Esophagus muscularis mucosa (tissue), 4 donors: ENCODE measurements at regions not wholly inside any gene's neighbourhood (a gene's known extent, or its start where the extent isn't known, plus 50 kb on each side); places are given as distances from the start of the nearest gene placed in this dataset.

Source experiments
- DNase-seq: peaks from one replicate; pipeline ENCODE4 v3.0.0-alpha.2; 2017; ENCODE audit errors: extremely low spot score
- H3K27ac ChIP-seq, 4 donors: fragments of 200-600 bp; sonication (generic); replicated peaks in 1 of 4; 1 replicate in 3 of 4; 2 replicates in 1 of 4; pipeline ENCODE4 v1.5.1; 2016 to 2019; ENCODE audit warnings: mild to moderate bottlenecking in 1 of 4
- H3K27me3 ChIP-seq, 4 donors: fragments of 200-600 bp; sonication (generic); one replicate each; pipeline versions ENCODE4 v1.5.1 to v1.6.0; 2016 to 2019
- H3K36me3 ChIP-seq, 4 donors: fragments of 200-600 bp; sonication (generic); one replicate each; pipeline ENCODE4 v1.5.1; 2016 to 2019
- H3K4me1 ChIP-seq, 4 donors: fragments of 200-600 bp; sonication (generic); one replicate each; pipeline ENCODE4 v1.5.1; 2016 to 2019
- H3K4me3 ChIP-seq, 4 donors: fragments of 200-600 bp; sonication (generic); 1 replicate in 2 of 4; 2 replicates in 2 of 4; pipeline ENCODE4 v1.5.1; 2016 to 2019; ENCODE audit warnings: mild to moderate bottlenecking in 4 of 4, moderate library complexity in 1 of 4
- H3K9me3 ChIP-seq, 4 donors: fragments of 200-600 bp; sonication (generic); 1 replicate in 3 of 4; 2 replicates in 1 of 4; pipeline ENCODE4 v1.5.1; 2016 to 2019
- EP300 ChIP-seq: sonication (generic); formaldehyde crosslinking; IDR thresholded peaks from one replicate; pipeline ENCODE4 v1.6.1; 2017; ENCODE audit warnings: antibody characterized with exemption
- POLR2A ChIP-seq: fragments of 450-650 bp; IDR thresholded peaks from one replicate; pipeline ENCODE4 v1.6.1; 2017; ENCODE audit warnings: antibody characterized with exemption, moderate library complexity, mild to moderate bottlenecking, low read depth
- POLR2AphosphoS5 ChIP-seq, 2 donors: sonication (generic); formaldehyde crosslinking; IDR thresholded peaks; one replicate each; pipeline ENCODE4 v1.6.1; 2017; ENCODE audit warnings: antibody characterized with exemption in 2 of 2
- WGBS: methylation state at CpG from one replicate; pipeline ENCODE4 v1.1.5; 2018; 5-methylcytosine and 5-hydroxymethylcytosine counted together
- intact Hi-C: fragments of 100-400 bp; cut with DNase I; formaldehyde crosslinking; loops from one replicate; pipeline ENCODE4 v1.15.1; 2023
- TF ChIP-seq, protein P1 (sequence below), 3 experiments: fragments of 200-600 bp in 2 of 3; fragments of 450-650 bp in 1 of 3; sonication (generic) in 2 of 3; IDR thresholded peaks; one replicate each; pipeline ENCODE4 v1.5.1; 2017 to 2019; ENCODE audit warnings: antibody characterized with exemption in 3 of 3, mild to moderate bottlenecking in 2 of 3, moderate library complexity in 1 of 3

DNA sequence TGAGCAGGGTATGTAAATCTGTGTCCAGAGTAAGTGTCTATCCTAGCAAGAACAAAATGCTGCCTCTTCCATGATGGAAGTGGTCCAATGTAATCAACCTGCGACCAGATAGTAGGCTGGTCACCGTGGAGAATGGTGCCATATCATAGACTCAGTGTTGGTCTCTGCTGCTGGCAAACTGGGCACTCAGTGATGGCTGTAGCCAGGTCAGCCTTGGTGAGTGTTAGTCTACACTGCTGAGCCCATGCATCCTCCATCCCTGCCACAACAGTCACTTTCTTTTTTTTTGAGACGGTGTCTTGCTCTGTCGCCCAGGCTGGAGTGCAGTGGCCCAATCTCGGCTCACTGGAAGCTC lies 69.3 kb downstream of the CHRD start:
- TF ChIP-seq, protein P1, sequence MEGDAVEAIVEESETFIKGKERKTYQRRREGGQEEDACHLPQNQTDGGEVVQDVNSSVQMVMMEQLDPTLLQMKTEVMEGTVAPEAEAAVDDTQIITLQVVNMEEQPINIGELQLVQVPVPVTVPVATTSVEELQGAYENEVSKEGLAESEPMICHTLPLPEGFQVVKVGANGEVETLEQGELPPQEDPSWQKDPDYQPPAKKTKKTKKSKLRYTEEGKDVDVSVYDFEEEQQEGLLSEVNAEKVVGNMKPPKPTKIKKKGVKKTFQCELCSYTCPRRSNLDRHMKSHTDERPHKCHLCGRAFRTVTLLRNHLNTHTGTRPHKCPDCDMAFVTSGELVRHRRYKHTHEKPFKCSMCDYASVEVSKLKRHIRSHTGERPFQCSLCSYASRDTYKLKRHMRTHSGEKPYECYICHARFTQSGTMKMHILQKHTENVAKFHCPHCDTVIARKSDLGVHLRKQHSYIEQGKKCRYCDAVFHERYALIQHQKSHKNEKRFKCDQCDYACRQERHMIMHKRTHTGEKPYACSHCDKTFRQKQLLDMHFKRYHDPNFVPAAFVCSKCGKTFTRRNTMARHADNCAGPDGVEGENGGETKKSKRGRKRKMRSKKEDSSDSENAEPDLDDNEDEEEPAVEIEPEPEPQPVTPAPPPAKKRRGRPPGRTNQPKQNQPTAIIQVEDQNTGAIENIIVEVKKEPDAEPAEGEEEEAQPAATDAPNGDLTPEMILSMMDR (IDR thresholded peaks at IDR 0.05), result no peak
- no peak for TF ChIP-seq POLR2A
- TF ChIP-seq POLR2AphosphoS5 (IDR thresholded peaks at IDR 0.05), result peak in 1 of 2 donors; percentile 0
- no peak for TF ChIP-seq EP300
- DNase-seq, result no peak
- 94% methylated on average over 5 of the region's 5 CpGs for WGBS

DNA sequence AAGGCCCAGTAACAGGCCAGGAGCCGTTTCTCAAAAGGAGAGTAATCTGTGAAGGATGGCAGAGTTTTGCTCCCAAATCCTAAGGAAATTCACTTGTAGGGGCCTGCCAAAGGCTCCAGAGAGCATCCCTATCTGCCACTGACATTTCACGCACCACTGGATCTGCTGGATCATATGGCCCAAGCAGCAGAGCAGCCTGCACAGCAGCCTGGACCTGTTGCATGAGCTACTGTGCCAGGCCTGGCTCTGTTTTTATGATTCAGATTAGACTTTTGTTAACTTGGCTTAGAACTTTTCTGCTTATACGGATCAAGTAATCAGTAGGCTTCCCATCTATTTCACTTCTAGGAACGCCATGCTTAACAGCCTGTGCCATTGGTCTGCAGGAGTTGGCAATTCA lies 70.7 kb downstream of the CHRD start:
- Histone ChIP-seq H3K27me3 (no peaks in the 10 kb centered on the region), H3K27ac (no peak overlapping the region), H3K9me3 (no peaks in the 10 kb centered on the region), H3K4me1 (peaks cover 0 to 7% (median 0%) of the 10 kb centered on the region in 4 donors), H3K4me3 (no peak overlapping the region), H3K36me3 (no peaks in the 10 kb centered on the region)
- TF ChIP-seq POLR2A, result no peak
- TF ChIP-seq POLR2AphosphoS5 (IDR thresholded peaks at IDR 0.05), result no peak
- TF ChIP-seq, protein P1 (IDR thresholded peaks at IDR 0.05), result no peak
- no peak for TF ChIP-seq EP300
- intact Hi-C loops, result no loop called here
- 88% methylated on average over 3 of the region's 4 CpGs for WGBS
- no peak for DNase-seq

More for the DNA sequence above, 69.3 kb downstream of the CHRD start:
- Histone ChIP-seq H3K27ac (no peak overlapping the region), H3K4me1 (peaks cover 0 to 7% (median 0%) of the 10 kb centered on the region in 4 donors), H3K36me3 (no peaks in the 10 kb centered on the region), H3K4me3 (no peak overlapping the region), H3K9me3 (no peaks in the 10 kb centered on the region), H3K27me3 (no peaks in the 10 kb centered on the region)
- intact Hi-C loops, result no loop called here

DNA sequence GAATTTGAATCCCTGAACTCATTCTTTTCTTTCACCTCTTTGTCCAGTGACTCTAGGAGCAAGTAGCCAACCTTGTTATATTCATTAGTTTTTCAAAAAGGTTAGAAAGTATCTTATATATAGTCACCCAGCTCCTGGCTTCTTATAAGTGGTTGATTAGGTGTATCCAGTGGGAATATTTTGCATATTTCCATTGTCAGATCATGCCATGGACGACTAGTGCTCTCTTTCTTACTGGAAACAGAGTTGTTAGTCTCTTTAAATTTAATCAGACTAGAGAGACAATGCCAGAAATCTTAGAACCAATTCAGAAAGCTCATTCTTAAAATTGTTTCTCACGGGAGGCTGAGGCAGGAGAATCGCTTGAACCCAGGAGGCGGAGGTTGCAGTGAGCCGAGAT lies 73.4 kb downstream of the CHRD start:
- 68% methylated on average over 5 of the region's 5 CpGs for WGBS
- no peaks in the 10 kb centered on the region for H3K27me3 ChIP-seq
- no peaks in the 10 kb centered on the region for H3K36me3 ChIP-seq
- peaks cover 0 to 3% (median 0%) of the 10 kb centered on the region in 4 donors for H3K4me1 ChIP-seq
- DNase-seq, result peak; percentile 2
- H3K9me3 ChIP-seq, result no peaks in the 10 kb centered on the region
- TF ChIP-seq, protein P1 (IDR thresholded peaks at IDR 0.05), result no peak
- TF ChIP-seq POLR2A, result no peak
- no peak for TF ChIP-seq POLR2AphosphoS5 (IDR thresholded peaks at IDR 0.05)
- TF ChIP-seq EP300, result no peak
- no peak overlapping the region for H3K4me3 ChIP-seq
- no peak overlapping the region for H3K27ac ChIP-seq
- intact Hi-C loops, result no loop called here

DNA sequence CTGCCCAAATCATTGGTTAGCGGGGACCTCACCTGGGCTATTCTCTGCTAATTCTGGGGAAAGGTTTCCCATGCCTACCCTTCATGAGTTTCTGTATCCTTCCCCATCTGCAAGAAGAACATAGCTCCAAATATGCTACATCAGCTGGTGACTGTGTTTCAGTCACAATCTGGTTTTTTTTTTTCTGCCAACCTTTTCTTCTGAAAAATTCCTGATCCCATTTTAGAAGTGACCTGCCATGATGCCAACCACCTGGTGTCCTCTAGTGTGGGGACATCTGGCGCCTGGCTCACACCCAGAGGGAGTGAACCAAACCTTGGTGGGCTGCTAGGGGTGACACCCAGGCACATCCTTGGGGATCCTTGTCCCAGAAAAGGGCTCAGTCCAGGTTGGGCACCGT lies 76.1 kb downstream of the CHRD start:
- no peak for DNase-seq
- intact Hi-C loops, result no loop called here
- WGBS, result 79% methylated on average over 3 of the region's 3 CpGs

DNA sequence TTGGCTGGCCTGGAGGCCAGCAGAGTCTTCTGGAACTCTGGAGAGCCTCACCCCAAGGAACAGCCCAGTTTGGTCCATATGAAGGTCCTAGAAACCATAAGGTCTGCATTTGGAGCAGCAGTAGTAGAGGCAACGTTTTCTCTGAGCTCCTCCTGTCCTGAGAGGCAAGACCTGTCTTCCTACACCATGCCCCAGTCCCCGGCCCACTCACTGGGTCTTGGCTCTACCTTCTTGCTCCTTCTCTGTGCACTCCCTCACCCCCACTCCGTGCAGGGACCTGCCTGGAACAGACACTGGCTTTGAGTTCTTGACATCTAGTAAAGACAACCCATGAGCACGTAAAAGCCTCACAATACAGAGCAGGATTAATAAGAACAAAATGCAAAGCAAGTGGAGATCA lies 76.6 kb downstream of the CHRD start:
- DNase-seq, result peak; percentile 89
- TF ChIP-seq, protein P1 (IDR thresholded peaks at IDR 0.05), result no peak
- no peak for TF ChIP-seq EP300
- TF ChIP-seq POLR2AphosphoS5 (IDR thresholded peaks at IDR 0.05), result no peak
- no peak for TF ChIP-seq POLR2A
- H3K36me3 ChIP-seq, result no peaks in the 10 kb centered on the region
- H3K27me3 ChIP-seq, result no peaks in the 10 kb centered on the region
- no peak overlapping the region for H3K27ac ChIP-seq
- no peaks in the 10 kb centered on the region for H3K9me3 ChIP-seq
- no peaks in the 10 kb centered on the region for H3K4me1 ChIP-seq
- intact Hi-C loops, result no loop called here
- no peak overlapping the region for H3K4me3 ChIP-seq
- 59% methylated on average over 4 of the region's 4 CpGs for WGBS

More for the DNA sequence above, 76.1 kb downstream of the CHRD start:
- no peaks in the 10 kb centered on the region for H3K4me1 ChIP-seq
- H3K4me3 ChIP-seq, result no peak overlapping the region
- H3K9me3 ChIP-seq, result no peaks in the 10 kb centered on the region
- H3K27ac ChIP-seq, result no peak overlapping the region
- no peak for TF ChIP-seq POLR2A
- no peaks in the 10 kb centered on the region for H3K27me3 ChIP-seq
- no peaks in the 10 kb centered on the region for H3K36me3 ChIP-seq
